NCI-H2227 treated with DMSO at 0.1 percent for 48 hours (cell line): ENCODE measurements at regions not wholly inside any gene's neighbourhood (a gene's known extent, or its start where the extent isn't known, plus 50 kb on each side); places are given as distances from the start of the nearest gene placed in this dataset.
A peak's percentile ranks its signal among the peaks of the same experiment; 100 is the strongest.
"Not testable (repeated sequence)": the region's sequence is repeated elsewhere in the genome, so short reads cannot be mapped to it uniquely, and the experiment has no call there.

ENCODE experiments used
- DNase-seq: peaks from one replicate; lab custom pipeline; 2025; lab: John Stamatoyannopoulos, UW

- no peak for DNase-seq
Observed at GRCh38 chr12:93080452-93080851, 151.4 kb upstream of the EEA1 start.

GRCh38 chr12:93080994-93081809, 152.1 kb upstream of the EEA1 start:
- DNase-seq: no peak

DNA sequence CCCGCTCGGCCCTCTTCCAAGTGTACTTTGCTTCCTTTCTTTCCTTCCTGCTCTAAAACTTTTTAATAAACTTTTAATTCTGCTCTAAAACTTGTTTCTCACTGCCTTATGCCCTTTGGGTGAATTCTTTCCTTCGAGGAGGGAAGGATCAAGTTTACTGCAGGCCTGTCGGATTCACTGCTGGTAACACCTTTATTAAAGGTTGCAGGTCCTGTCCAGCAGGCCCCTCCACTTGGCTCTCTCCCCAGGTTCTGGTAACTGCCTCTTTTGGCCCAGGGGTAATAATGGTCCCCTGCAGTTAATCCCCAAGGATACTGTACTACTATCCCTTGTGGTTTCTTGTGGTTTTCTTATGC, 152.7 kb upstream of the EEA1 start:
- no peak for DNase-seq

- no peak for DNase-seq
Observed at GRCh38 chr12:93085383-93086287, 156.5 kb upstream of the EEA1 start.

DNA sequence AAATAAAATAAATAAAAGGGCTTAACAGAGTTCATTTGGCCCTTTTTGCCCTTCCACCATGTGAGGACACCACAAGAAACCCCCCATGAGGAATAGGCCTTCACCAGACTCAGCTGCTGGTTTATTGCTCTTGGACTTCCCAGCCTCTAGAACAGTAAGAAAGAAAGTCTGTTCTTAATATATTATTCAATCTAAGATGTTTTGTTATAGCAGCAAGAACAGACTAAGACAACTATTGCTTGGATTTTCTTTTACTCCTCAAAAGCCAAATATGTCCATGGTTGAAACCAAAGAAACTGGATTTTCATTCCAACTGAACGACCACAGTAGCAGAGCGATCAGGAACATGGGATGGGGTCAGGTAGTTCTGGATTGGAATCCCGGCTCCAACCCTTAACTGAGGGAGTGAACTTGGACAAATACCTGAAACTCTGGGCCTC, 157.2 kb upstream of the EEA1 start:
- DNase-seq: no peak

DNA sequence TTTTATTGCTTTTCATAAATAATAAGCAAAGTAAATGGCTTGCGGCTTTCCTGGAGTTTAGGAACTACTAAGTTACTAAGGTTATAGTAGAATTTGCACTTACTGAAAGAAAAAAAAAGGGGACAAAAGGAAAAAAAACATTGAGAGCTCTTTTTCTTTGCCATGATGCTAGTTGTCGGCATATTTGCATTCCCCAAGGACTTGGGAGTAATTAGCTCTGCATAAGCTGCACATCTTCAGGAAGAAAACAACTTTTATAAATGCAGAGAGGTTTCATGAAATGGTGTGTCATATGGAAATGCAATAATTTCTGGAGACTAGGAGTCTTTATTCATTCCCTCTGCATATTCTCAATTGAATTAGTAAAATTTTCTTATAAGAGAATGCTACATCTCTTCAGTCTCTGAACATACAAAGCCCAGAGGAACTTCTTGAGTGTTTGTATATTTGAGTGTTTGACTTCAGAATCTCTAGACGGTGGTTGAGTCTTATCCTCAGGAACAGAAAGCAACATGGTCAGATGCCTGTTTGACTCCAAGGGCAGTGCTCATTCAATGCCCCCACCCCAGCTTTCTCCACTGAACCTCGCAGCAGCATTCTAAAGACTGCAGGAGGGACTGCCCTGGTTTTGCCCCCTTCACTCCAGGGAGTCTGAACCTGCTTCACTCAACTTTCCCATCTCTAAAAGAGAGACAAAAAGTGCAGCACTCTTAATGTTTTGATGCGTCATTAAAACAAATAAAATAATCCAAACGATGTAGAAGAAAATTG, 158.9 kb upstream of the EEA1 start:
- no peak for DNase-seq

DNA sequence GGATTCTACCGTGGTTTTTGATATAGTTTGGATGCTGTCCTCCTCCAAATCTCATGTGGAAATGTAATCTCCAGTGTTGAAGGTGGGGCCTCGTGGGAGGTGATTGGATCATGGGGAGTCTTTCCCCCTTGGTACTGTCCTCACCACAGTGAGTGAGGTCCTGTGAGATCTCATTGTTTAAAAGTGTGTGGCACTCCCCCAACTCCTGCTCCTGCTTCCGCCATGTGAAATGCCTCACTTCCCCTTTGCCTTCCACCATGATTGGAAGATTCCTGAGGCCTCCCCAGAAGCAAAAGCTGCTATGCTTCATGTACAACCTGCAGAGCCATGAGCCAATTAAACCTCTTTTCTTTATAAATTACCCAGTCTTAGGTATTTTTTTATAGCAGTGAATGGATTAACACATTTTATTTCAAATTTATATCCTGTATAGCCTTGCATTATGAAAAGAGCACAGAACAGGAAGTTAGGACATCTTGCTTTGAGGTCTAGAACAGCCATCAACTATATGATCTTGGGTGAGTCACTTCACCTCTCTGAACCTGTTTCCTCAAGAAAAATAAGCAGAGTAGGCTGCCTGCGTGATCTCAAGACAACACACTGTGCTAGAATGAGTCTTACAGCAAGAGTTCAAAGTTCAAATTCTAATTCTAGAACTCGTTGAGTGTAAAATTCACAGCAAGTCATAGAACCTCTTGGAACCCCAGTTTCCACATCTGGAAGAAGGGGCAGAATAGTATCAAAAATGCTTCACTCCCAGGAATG, 160.9 kb upstream of the EEA1 start:
- DNase-seq: no peak

- DNase-seq: no peak
Observed at GRCh38 chr12:93090731-93091172, 161.7 kb upstream of the EEA1 start.

DNA sequence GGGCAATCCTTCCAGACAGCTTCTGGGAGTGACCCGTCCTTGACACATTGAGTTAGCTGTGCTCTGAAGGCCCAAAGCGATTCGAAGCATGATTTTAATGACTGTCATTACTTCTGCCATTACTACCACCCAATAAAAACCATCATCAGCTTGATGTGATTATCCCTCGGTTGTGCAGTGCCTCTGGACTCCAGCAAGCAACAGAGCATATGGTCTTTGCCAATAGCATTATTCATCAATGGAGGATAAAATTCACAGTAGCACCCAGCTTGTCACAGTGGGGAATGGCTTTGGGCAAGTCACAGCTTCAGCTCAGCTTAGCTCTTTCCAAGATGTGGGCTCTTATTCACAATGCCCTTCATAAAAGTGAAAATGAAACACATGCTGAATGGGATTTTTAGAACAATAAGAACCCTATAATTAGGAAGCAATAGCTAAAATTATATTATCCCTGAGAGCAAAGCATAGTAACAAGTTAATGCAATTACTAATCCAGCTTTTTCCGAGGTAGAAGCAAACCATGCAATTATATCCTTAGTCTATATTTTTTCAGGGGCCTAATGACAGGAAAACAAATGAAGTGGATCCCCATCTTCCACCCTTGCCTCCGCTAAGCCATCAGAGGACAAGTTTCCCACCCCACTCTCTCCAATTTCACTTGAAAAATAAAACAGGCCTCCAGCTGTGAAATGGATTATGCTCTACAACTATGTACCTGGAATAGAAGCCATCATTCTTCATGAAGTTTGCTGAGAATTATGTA, 163.0 kb upstream of the EEA1 start:
- peak; percentile 97 for DNase-seq

GRCh38 chr12:93092649-93092945, 163.5 kb upstream of the EEA1 start:
- no peak for DNase-seq

GRCh38 chr12:93093243-93093642, 164.1 kb upstream of the EEA1 start:
- DNase-seq: no peak

DNA sequence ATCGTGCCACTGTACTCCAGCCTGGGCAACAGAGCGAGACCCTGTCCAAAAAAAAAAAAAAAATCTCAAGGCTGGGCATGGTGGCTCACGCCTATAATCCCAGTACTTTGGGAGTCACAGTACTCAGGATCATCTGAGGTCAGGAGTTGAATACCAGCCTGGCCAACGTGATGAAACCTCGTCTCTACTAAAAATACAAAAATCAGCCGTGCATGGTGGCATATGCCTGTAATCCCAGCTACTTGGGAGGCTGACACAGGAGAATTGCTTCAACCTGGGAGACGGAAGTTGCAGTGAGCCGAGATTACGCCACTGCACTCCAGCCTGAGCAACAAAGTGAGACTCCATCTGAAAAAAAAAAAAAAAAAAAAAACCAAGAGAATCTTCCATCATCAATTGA, 165.1 kb upstream of the EEA1 start:
- not testable (repeated sequence) for DNase-seq

DNA sequence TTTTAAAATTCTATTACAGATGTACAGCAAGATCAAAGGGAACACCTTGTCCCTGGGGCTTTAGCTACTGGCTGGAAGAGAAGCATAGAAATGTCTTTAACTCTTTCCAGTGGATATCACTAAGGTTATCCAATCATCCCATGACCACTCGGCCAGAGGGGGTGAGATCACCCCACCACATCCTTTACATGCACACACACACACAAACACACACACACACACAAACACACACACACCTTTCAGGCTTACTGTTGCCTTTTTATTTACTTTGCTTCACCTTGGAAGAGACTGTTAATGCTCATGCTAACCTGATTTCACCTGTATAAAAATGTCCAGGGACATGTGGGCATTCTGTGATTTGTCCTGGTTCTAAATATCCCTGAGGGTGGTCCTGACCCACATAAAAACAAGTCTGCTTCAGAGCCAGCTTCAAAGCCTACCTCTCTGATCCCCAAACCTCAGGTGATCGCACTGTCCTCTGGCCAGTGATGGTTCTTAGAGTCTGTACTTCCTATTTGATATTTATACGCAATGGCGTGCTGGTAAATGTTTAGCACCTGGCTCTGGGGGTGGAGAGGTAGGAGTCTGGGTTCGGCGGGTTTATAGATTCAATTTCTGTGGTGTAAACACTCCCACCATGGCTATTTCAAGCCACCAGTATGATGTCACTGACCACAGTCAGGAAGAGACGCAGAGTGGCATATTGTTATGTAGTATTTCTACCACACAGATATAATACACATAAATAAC, 166.1 kb upstream of the EEA1 start:
- no peak for DNase-seq

DNA sequence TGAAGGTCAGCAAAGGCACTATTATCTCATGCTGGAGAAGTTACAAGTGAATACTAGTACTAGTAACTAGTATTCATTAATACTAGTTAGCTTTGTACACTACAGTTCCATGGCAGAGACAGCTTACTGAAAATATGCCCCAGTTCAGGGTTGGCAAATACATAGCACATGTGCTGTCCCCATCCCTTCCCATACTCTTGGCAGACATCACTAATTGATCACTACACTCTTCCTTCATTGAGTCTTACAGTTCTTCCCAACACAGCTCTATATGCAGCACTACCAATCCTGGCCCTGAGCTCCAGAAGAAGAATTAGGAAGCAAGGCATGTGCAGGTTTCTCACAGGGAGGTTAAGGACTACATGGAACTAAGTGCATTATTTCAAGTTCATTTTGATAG, 168.3 kb upstream of the EEA1 start:
- no peak for DNase-seq

GRCh38 chr12:93098077-93098476, 169.0 kb upstream of the EEA1 start:
- DNase-seq: no peak

- no peak for DNase-seq
Observed at GRCh38 chr12:93099792-93100191, 170.7 kb upstream of the EEA1 start.

- DNase-seq: no peak
Observed at GRCh38 chr12:93100610-93101009, 171.5 kb upstream of the EEA1 start.

DNA sequence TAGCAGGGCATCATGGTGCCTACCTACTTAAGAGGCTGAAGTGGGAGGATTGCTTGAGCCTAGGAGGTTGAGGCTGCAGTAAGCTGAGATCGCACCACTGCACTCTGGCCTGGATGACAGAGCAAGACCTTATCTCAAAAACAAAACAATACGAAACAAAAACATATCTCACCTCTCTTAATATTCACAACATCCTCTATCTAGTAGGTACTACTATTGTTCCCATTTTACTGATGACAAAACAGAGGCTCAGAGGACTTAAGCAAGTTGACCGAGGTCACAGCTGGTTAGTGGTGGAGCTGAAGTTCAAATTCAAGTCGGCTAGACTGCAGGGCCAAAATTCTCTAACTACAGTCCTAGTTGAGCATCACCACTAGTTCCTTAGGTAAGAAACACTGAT, 172.3 kb upstream of the EEA1 start:
- DNase-seq: no peak

DNA sequence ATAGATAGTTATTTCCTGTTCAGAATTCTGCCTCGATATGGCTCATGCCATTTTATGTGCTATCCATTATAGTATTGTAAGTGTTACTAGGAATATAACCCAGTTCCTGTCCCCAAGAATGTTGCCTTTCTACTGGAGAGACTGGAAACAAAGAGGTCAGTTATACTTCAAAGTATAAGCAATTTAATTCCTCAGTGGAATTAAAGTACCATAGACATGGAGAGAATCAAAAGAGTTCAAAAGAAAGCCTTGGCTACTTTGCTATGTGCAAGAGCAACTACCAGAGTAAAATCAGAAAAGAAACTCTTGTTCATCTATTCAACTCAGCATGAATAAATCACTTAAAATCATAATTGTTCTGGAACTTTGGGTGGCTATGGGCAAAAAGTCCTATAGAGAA, 173.2 kb upstream of the EEA1 start:
- no peak for DNase-seq

DNA sequence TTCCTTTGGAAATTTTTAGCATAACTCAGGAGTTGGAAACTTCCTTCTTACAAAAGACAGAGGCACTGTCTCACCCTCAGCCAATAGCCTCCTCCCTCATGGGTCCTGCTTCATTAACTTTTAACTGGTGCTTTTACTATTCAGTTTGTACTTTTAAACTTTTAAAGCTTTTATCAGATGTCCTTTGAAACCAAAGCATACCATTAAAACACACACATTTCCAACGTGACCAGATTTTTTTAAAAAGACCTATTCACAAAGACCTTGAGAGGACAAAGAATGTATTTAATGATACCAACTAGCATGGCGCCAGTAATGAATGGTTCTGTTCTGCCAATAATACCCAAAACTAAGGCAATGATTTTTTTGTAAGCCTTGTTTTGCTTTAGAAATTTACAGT, 173.6 kb upstream of the EEA1 start:
- DNase-seq: peak; percentile 53
